Retina (tissue), 1 donor: ENCODE measurements at regions not wholly inside any gene's neighbourhood (a gene's known extent, or its start where the extent isn't known, plus 50 kb on each side); places are given as distances from the start of the nearest gene placed in this dataset.
"Not testable (repeated sequence)": the region's sequence is repeated elsewhere in the genome, so short reads cannot be mapped to it uniquely, and the experiment has no call there.

ENCODE experiments used
- DNase-seq: peaks from one replicate; pipeline ENCODE4 v3.0.0-alpha.2; 2016

GRCh38 chr22:47329727-47330650 is 567.5 kb downstream of the TBC1D22A start:
- DNase-seq: no peak

GRCh38 chr22:47328550-47329243 is 566.2 kb downstream of the TBC1D22A start:
- no peak for DNase-seq

GRCh38 chr22:47327241-47327640 is 564.8 kb downstream of the TBC1D22A start:
- DNase-seq: no peak

- no peak for DNase-seq
These were observed 562.8 kb downstream of the TBC1D22A start for GRCh38 chr22:47325249-47325648.

DNA sequence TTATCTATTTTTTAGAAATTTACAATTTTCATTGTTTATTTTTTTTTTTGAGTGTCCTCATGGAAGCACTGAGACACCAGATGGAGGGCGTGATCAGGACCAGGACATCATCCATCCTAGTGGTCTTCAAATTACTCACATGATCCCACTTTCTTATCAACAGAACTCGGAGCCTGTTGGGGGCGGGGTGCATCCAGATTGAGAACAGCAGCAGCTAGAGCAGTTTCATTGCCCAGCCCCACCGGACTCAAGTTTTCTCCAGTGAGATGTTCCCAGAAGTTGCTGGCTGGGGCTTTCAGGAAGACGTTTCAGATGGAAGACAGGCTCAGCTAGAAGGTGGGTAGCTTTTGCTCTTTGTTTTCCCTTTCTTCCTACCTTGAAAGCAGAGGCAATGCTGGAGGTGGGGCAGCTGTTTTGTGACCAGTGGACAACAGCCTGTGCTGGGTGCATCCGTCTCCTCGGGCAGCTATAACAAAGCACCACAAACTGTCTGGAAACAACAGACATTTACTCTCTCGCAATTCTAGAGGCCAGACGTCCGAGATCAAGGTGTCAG is 562.1 kb downstream of the TBC1D22A start:
- DNase-seq: no peak

GRCh38 chr22:47323518-47323917 is 561.1 kb downstream of the TBC1D22A start:
- DNase-seq: no peak

- no peak for DNase-seq
These were observed 560.4 kb downstream of the TBC1D22A start for GRCh38 chr22:47322854-47323253.

- no peak for DNase-seq
These were observed 558.1 kb downstream of the TBC1D22A start for GRCh38 chr22:47320560-47320959.

GRCh38 chr22:47318041-47318737 is 555.7 kb downstream of the TBC1D22A start:
- no peak for DNase-seq

GRCh38 chr22:47315862-47316419 is 553.5 kb downstream of the TBC1D22A start:
- DNase-seq: no peak

DNA sequence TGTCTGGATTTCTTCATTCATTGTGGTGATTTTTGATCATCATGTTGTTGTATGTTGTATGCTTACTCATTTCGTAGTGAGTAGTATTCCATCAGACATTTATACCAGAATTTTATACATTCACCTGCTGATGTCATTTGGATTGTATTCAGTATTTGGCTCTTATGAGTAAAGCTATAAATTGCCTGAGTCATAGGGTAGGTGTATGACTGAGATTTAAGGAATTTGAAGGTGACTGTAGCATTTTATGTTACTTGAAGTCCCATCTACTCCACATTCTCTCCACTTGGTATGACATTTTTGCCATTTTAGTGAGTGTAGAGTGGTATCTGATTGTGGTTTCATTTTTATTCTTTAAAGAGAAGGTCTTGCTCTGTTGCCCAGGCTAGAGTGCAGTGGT is 548.2 kb downstream of the TBC1D22A start:
- DNase-seq: no peak

DNA sequence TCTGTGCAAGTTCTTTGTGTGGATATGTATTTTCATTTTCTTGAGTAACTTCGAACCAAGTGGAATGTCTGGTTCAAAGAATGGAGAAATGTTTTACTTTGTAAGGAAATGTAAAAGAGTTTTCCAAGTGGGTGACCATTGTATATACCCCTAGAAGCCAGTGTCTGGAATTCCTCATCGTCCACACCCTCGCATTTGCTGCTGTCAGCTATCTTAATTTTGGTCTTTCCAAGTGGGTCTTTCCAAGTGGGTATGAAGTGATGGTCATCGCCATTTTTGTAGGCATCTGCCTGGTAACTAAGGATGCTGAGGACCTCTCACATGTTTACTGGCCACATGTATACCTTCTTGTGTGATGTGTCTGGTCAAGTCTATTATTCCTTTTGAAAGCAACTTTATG is 547.5 kb downstream of the TBC1D22A start:
- no peak for DNase-seq

DNA sequence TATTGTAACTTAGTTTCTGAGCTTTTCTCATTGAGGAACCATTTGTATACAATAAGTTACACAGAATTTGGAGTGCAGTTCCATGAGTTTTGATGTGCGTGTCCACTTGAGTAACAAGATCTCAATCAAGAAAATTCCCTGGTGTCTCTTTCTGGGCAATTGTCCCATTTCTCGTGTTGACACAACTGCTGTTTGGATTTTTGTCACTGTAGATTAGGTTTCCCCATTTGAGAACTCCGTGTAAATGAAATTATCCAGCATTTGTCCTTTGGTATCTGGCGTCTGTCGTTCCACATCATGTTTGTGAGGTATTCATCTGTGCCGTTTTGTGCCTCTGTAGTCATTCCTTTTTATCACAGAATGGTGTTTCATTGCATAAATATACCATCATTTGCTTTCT is 547.0 kb downstream of the TBC1D22A start:
- DNase-seq: no peak

DNA sequence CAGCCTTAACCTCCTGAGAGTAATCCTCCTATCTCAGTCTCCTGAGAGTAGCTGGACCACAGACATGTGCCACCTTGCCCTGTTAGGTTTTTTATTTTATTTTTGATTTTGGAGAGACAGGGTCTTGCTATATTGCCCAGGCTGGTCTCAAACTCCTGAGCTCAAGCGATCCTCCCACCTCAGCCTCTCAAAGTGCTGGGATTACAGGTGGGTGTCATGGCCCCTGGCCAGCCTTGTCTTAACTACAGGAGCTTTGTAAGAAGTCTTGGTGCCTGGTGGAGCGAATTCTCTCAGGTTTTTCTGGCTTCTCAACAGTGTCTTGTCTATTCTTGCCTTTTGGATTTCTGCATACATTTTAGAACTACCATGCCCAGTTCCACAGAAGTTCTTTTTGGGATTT is 546.4 kb downstream of the TBC1D22A start:
- no peak for DNase-seq

- no peak for DNase-seq
These were observed 545.4 kb downstream of the TBC1D22A start for GRCh38 chr22:47307822-47308221.

GRCh38 chr22:47307326-47307725 is 544.9 kb downstream of the TBC1D22A start:
- no peak for DNase-seq

GRCh38 chr22:47304854-47305253 is 542.4 kb downstream of the TBC1D22A start:
- no peak for DNase-seq

GRCh38 chr22:47304191-47304831 is 541.9 kb downstream of the TBC1D22A start:
- DNase-seq: no peak

GRCh38 chr22:47303161-47303890 is 540.9 kb downstream of the TBC1D22A start:
- DNase-seq: no peak

DNA sequence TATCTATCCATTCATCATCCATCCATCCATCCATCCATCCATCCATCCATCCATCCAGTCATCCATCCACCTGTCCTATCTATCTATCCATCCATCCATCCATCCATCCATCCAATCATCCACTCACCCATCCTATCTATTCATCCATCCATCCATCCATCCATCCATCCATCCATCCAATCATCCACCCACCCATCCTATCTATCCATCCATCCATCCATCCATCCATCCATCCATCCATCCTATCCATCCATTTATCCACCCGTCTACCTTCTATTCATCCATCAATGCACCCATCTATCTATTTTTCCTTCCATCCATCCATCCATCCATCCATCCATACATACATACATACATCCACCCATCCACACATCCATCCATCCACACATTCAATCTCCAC is 540.1 kb downstream of the TBC1D22A start:
- not testable (repeated sequence) for DNase-seq

DNA sequence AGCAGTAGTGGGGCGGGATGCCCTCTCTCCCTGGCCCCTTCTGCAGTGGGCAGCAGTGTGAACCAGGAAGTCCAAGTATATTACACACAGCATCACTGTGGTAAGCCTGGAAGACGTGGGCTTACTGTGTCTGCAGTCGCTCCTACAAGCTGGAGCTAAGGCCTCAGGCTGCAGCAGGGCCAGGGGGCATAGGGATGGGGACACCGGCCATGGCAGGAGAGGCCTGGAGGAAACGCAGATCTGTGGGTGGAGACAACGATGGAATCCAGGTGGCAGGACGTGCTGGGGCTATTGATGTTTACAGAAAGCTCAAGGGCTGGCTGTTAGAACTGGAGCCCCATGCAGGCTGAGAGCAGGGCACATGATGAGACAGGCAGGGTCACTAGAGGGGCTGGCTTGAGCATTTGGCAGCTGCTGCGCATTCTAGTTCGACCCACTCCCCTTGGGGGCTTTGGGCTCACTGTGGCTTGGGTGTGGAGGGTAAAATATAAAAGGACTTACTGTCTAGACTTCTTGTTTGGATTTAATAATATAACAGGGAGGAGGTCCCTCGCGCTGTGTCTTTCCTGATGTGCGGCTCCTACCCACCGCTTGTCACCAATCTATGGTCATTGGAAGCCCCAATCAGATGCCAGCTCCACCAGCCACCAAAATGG is 539.5 kb downstream of the TBC1D22A start:
- no peak for DNase-seq
